Suprapubic skin (tissue), 3 donors: ENCODE measurements at regions not wholly inside any gene's neighbourhood (a gene's known extent, or its start where the extent isn't known, plus 50 kb on each side); places are given as distances from the start of the nearest gene placed in this dataset.

Source experiments
- CTCF ChIP-seq, 2 donors: fragments of 200-600 bp in 1 of 2; fragments of 450-650 bp in 1 of 2; sonication (generic) in 1 of 2; IDR thresholded peaks; one replicate each; pipeline ENCODE4 v1.5.1; 2016 to 2019; ENCODE audit warnings: antibody characterized with exemption in 2 of 2, mild to moderate bottlenecking in 1 of 2, moderate library complexity in 1 of 2
- EP300 ChIP-seq: sonication (generic); formaldehyde crosslinking; IDR thresholded peaks from one replicate; pipeline ENCODE4 v1.6.1; 2017; ENCODE audit warnings: antibody characterized with exemption
- POLR2A ChIP-seq, 2 donors: fragments of 450-650 bp; IDR thresholded peaks; one replicate each; pipeline ENCODE4 v1.6.1; 2017; ENCODE audit warnings: antibody characterized with exemption in 2 of 2, mild to moderate bottlenecking in 2 of 2, moderate library complexity in 2 of 2

- TF ChIP-seq POLR2A (IDR thresholded peaks at IDR 0.05) (no peak), CTCF (IDR thresholded peaks at IDR 0.05) (no peak), EP300 (no peak)
Observed at GRCh38 chr12:58171914-58172313, 230.5 kb downstream of the ATP23 start.
